IPS DF 6.9 (cell line): ENCODE measurements at regions not wholly inside any gene's neighbourhood (a gene's known extent, or its start where the extent isn't known, plus 50 kb on each side); places are given as distances from the start of the nearest gene placed in this dataset.
"Not testable (repeated sequence)": the region's sequence is repeated elsewhere in the genome, so short reads cannot be mapped to it uniquely, and the experiment has no call there.

Experiments used
- DNase-seq: peaks from one replicate; pipeline ENCODE4 v3.0.0-alpha.2; 2013; ENCODE audit warnings: low read depth, low spot score
- H3K27ac ChIP-seq: one replicate; pipeline ENCODE4 v1.5.1; 2013; ENCODE audit warnings: low read length, control low read depth
- H3K27me3 ChIP-seq: 2 replicates; pipeline ENCODE4 v1.6.1; 2013; ENCODE audit warnings: mild to moderate bottlenecking, low read length; ENCODE audit not compliant: control insufficient read depth, insufficient read depth
- H3K36me3 ChIP-seq: 2 replicates; pipeline ENCODE4 v1.6.1; 2013; ENCODE audit warnings: low read length; ENCODE audit not compliant: control insufficient read depth, insufficient read depth
- H3K4me1 ChIP-seq: 2 replicates; pipeline ENCODE4 v1.6.1; 2013; ENCODE audit warnings: low read length; ENCODE audit not compliant: control insufficient read depth, insufficient read depth
- H3K4me3 ChIP-seq: 2 replicates; pipeline ENCODE4 v1.5.1; 2013; ENCODE audit warnings: mild to moderate bottlenecking, low read length
- H3K9me3 ChIP-seq: 2 replicates; pipeline ENCODE4 v1.6.1; 2013; ENCODE audit warnings: low read length, inconsistent platforms; ENCODE audit not compliant: control insufficient read depth, insufficient read depth
- WGBS: extraction: QIAGEN DNeasy Blood & Tissue Kit; methylation state at CpG from one replicate; pipeline ENCODE4 v1.1.7; 2013; ENCODE audit warnings: mixed read lengths, missing lambda C conversion rate; ENCODE audit not compliant: insufficient read length, insufficient coverage; 5-methylcytosine and 5-hydroxymethylcytosine counted together

GRCh38 chr5:67896311-67896929, 319.1 kb upstream of the PIK3R1 start:
- H3K27ac ChIP-seq, result no peak overlapping the region
- no peak for DNase-seq
- no peaks in the 10 kb centered on the region for H3K4me1 ChIP-seq
- H3K27me3 ChIP-seq, result no peaks in the 10 kb centered on the region
- H3K4me3 ChIP-seq, result no peak overlapping the region
- no peaks in the 10 kb centered on the region for H3K9me3 ChIP-seq
- no CpG with 5 or more reads among the region's 3 CpGs for WGBS
- no peaks in the 10 kb centered on the region for H3K36me3 ChIP-seq

- H3K27ac ChIP-seq, DNase-seq, H3K4me1 ChIP-seq, H3K36me3 ChIP-seq, H3K9me3 ChIP-seq, H3K4me3 ChIP-seq, H3K27me3 ChIP-seq: not testable (repeated sequence)
- no CpG with 5 or more reads among the region's 15 CpGs for WGBS
These were observed 325.7 kb upstream of the PIK3R1 start for GRCh38 chr5:67889870-67890269.

- DNase-seq, result no peak
- Histone ChIP-seq H3K9me3 (no peaks in the 10 kb centered on the region), H3K4me1 (no peaks in the 10 kb centered on the region; the same call in 1 of the 2 replicates), H3K4me3 (no peak overlapping the region), H3K27me3 (no peaks in the 10 kb centered on the region), H3K36me3 (no peaks in the 10 kb centered on the region), H3K27ac (no peak overlapping the region)
- WGBS, result no CpG with 5 or more reads among the region's 1 CpG
These were observed 327.8 kb upstream of the PIK3R1 start for GRCh38 chr5:67887748-67888161.

- WGBS, result no CpG with 5 or more reads among the region's 1 CpG
- Histone ChIP-seq H3K27ac (no peak overlapping the region), H3K9me3 (no peaks in the 10 kb centered on the region), H3K27me3 (no peaks in the 10 kb centered on the region), H3K4me1 (no peaks in the 10 kb centered on the region; the same call in 1 of the 2 replicates), H3K4me3 (no peak overlapping the region), H3K36me3 (no peaks in the 10 kb centered on the region)
- no peak for DNase-seq
These were observed 328.8 kb upstream of the PIK3R1 start for GRCh38 chr5:67886761-67887160.

- no peaks in the 10 kb centered on the region for H3K27me3 ChIP-seq
- H3K27ac ChIP-seq, result no peak overlapping the region
- no peak for DNase-seq
- no peaks in the 10 kb centered on the region for H3K4me1 ChIP-seq
- H3K36me3 ChIP-seq, result no peaks in the 10 kb centered on the region
- WGBS, result no CpG with 5 or more reads among the region's 2 CpGs
- H3K9me3 ChIP-seq, result no peaks in the 10 kb centered on the region
- H3K4me3 ChIP-seq, result no peak overlapping the region
These were observed 334.7 kb upstream of the PIK3R1 start for GRCh38 chr5:67880876-67881275.

- Histone ChIP-seq H3K36me3 (no peaks in the 10 kb centered on the region), H3K9me3 (no peaks in the 10 kb centered on the region), H3K27ac (no peak overlapping the region), H3K27me3 (no peaks in the 10 kb centered on the region), H3K4me3 (no peak overlapping the region), H3K4me1 (no peaks in the 10 kb centered on the region)
- no peak for DNase-seq
- WGBS, result no CpG with 5 or more reads among the region's 2 CpGs
These were observed 335.1 kb upstream of the PIK3R1 start for GRCh38 chr5:67880511-67880805.

- no CpG with 5 or more reads among the region's 4 CpGs for WGBS
- Histone ChIP-seq H3K27me3 (no peaks in the 10 kb centered on the region), H3K4me3 (no peak overlapping the region), H3K4me1 (no peaks in the 10 kb centered on the region), H3K27ac (no peak overlapping the region), H3K9me3 (no peaks in the 10 kb centered on the region), H3K36me3 (no peaks in the 10 kb centered on the region)
- no peak for DNase-seq
These were observed 335.7 kb upstream of the PIK3R1 start for GRCh38 chr5:67879620-67880510.

- Histone ChIP-seq H3K4me3 (no peak overlapping the region), H3K36me3 (no peaks in the 10 kb centered on the region), H3K27ac (no peak overlapping the region), H3K9me3 (no peaks in the 10 kb centered on the region), H3K27me3 (no peaks in the 10 kb centered on the region), H3K4me1 (no peaks in the 10 kb centered on the region)
- no peak for DNase-seq
- no CpG with 5 or more reads among the region's 1 CpG for WGBS
These were observed 336.6 kb upstream of the PIK3R1 start for GRCh38 chr5:67878933-67879332.

- no peaks in the 10 kb centered on the region for H3K4me1 ChIP-seq
- DNase-seq, result no peak
- H3K9me3 ChIP-seq, result no peaks in the 10 kb centered on the region
- no peak overlapping the region for H3K4me3 ChIP-seq
- no peak overlapping the region for H3K27ac ChIP-seq
- no peaks in the 10 kb centered on the region for H3K36me3 ChIP-seq
- no peaks in the 10 kb centered on the region for H3K27me3 ChIP-seq
These were observed 339.2 kb upstream of the PIK3R1 start for GRCh38 chr5:67876371-67876770.

GRCh38 chr5:67875601-67876000, 340.0 kb upstream of the PIK3R1 start:
- H3K27me3 ChIP-seq, result no peaks in the 10 kb centered on the region
- no CpG with 5 or more reads among the region's 3 CpGs for WGBS
- DNase-seq, result no peak
- H3K36me3 ChIP-seq, result no peaks in the 10 kb centered on the region
- H3K9me3 ChIP-seq, result no peaks in the 10 kb centered on the region
- H3K4me1 ChIP-seq, result no peaks in the 10 kb centered on the region
- H3K4me3 ChIP-seq, result no peak overlapping the region
- H3K27ac ChIP-seq, result no peak overlapping the region

GRCh38 chr5:67873935-67874334, 341.6 kb upstream of the PIK3R1 start:
- no peaks in the 10 kb centered on the region for H3K27me3 ChIP-seq
- no peaks in the 10 kb centered on the region for H3K9me3 ChIP-seq
- H3K4me3 ChIP-seq, result no peak overlapping the region
- H3K36me3 ChIP-seq, result no peaks in the 10 kb centered on the region
- no peak overlapping the region for H3K27ac ChIP-seq
- no peaks in the 10 kb centered on the region for H3K4me1 ChIP-seq
- DNase-seq, result no peak
